ENCODE measurements at regions not wholly inside any gene's neighbourhood (a gene's known extent, or its start where the extent isn't known, plus 50 kb on each side); places are given as distances from the start of the nearest gene placed in this dataset.
"Not testable (repeated sequence)": the region's sequence is repeated elsewhere in the genome, so short reads cannot be mapped to it uniquely, and the experiment has no call there.

- DNase-seq (ENCODE audit: low spot score): no peak
These were observed 576.7 kb downstream of the MFSD1 start for GRCh38 chr3:159378396-159379194.

GRCh38 chr3:159380891-159381290 is 579.0 kb downstream of the MFSD1 start:
- DNase-seq (ENCODE audit: low spot score): no peak

- DNase-seq (ENCODE audit: low spot score): peak; percentile 58
These were observed 588.9 kb downstream of the MFSD1 start for GRCh38 chr3:159390656-159391212.

GRCh38 chr3:159397683-159398082 is 591.0 kb upstream of the IL12A start:
- not testable (repeated sequence) for DNase-seq (ENCODE audit: low spot score)

- no peak for DNase-seq (ENCODE audit: low spot score)
These were observed 587.6 kb upstream of the IL12A start for GRCh38 chr3:159401069-159401468.

GRCh38 chr3:159409711-159410110 is 578.9 kb upstream of the IL12A start:
- not testable (repeated sequence) for DNase-seq (ENCODE audit: low spot score)

- no peak for DNase-seq (ENCODE audit: low spot score)
These were observed 575.3 kb upstream of the IL12A start for GRCh38 chr3:159413319-159413718.

- no peak for DNase-seq (ENCODE audit: low spot score)
These were observed 571.8 kb upstream of the IL12A start for GRCh38 chr3:159416856-159417255.

GRCh38 chr3:159417761-159418160 is 570.9 kb upstream of the IL12A start:
- no peak for DNase-seq (ENCODE audit: low spot score)

GRCh38 chr3:159418571-159419526 is 569.8 kb upstream of the IL12A start:
- peak; percentile 50 for DNase-seq (ENCODE audit: low spot score)

GRCh38 chr3:159429702-159430101 is 558.9 kb upstream of the IL12A start:
- no peak for DNase-seq (ENCODE audit: low spot score)

- DNase-seq (ENCODE audit: low spot score): no peak
These were observed 555.8 kb upstream of the IL12A start for GRCh38 chr3:159432682-159433340.

- no peak for DNase-seq (ENCODE audit: low spot score)
These were observed 549.3 kb upstream of the IL12A start for GRCh38 chr3:159439346-159439745.

GRCh38 chr3:159441279-159441678 is 547.4 kb upstream of the IL12A start:
- no peak for DNase-seq (ENCODE audit: low spot score)

GRCh38 chr3:159443266-159443665 is 545.4 kb upstream of the IL12A start:
- no peak for DNase-seq (ENCODE audit: low spot score)

- DNase-seq (ENCODE audit: low spot score): no peak
These were observed 540.8 kb upstream of the IL12A start for GRCh38 chr3:159447841-159448240.

- DNase-seq (ENCODE audit: low spot score): no peak
These were observed 539.7 kb upstream of the IL12A start for GRCh38 chr3:159448902-159449301.

GRCh38 chr3:159451067-159451466 is 537.6 kb upstream of the IL12A start:
- peak; percentile 26 for DNase-seq (ENCODE audit: low spot score)

GRCh38 chr3:159451482-159451881 is 537.2 kb upstream of the IL12A start:
- no peak for DNase-seq (ENCODE audit: low spot score)

- no peak for DNase-seq (ENCODE audit: low spot score)
These were observed 535.6 kb upstream of the IL12A start for GRCh38 chr3:159453036-159453435.

- DNase-seq (ENCODE audit: low spot score): no peak
These were observed 534.7 kb upstream of the IL12A start for GRCh38 chr3:159453945-159454344.

- DNase-seq (ENCODE audit: low spot score): no peak
These were observed 532.9 kb upstream of the IL12A start for GRCh38 chr3:159455741-159456181.

Measured in COLO829 (cell line).